ENCODE measurements at regions not wholly inside any gene's neighbourhood (a gene's known extent, or its start where the extent isn't known, plus 50 kb on each side); places are given as distances from the start of the nearest gene placed in this dataset.

GRCh38 chr1:60868901-60869663 is 213.3 kb upstream of the NFIA start:
- no peak for TF ChIP-seq CTCF (IDR thresholded peaks at IDR 0.05)
- TF ChIP-seq POLR2A (IDR thresholded peaks at IDR 0.05), result no peak
